Smooth muscle cell (in vitro differentiated cells): ENCODE measurements at regions not wholly inside any gene's neighbourhood (a gene's known extent, or its start where the extent isn't known, plus 50 kb on each side); places are given as distances from the start of the nearest gene placed in this dataset.

Experiments
- DNase-seq: peaks from one replicate; lab custom pipeline; 2025; ENCODE audit not compliant: unreplicated experiment; lab: John Stamatoyannopoulos, UW
- H2AFZ ChIP-seq: fragments of 200-600 bp; sonication (generic); 2 replicates; pipeline ENCODE4 v1.6.0; 2016; ENCODE audit warnings: antibody characterized with exemption, low read depth, mild to moderate bottlenecking
- H3F3A ChIP-seq: fragments of 200-600 bp; sonication (generic); 2 replicates; pipeline ENCODE4 v1.6.0; 2017; ENCODE audit warnings: antibody characterized with exemption, low read depth
- H3K27ac ChIP-seq: fragments of 200-600 bp; sonication (generic); 2 replicates; pipeline ENCODE4 v1.5.1; 2016; ENCODE audit warnings: low read depth, mild to moderate bottlenecking
- H3K27me3 ChIP-seq: fragments of 200-600 bp; sonication (generic); 2 replicates; pipeline ENCODE4 v1.6.1; 2016; ENCODE audit warnings: low read depth, mild to moderate bottlenecking
- H3K36me3 ChIP-seq: fragments of 200-600 bp; sonication (generic); 2 replicates; pipeline ENCODE4 v1.5.1; 2016; ENCODE audit warnings: low read depth
- H3K4me1 ChIP-seq: fragments of 200-600 bp; sonication (generic); 2 replicates; pipeline ENCODE4 v1.5.1; 2016; ENCODE audit warnings: low read depth
- H3K4me2 ChIP-seq: fragments of 200-600 bp; sonication (generic); 2 replicates; pipeline ENCODE4 v1.6.0; 2016; ENCODE audit warnings: mild to moderate bottlenecking
- H3K4me3 ChIP-seq: fragments of 200-600 bp; sonication (generic); 2 replicates; pipeline ENCODE4 v1.5.1; 2016; ENCODE audit warnings: mild to moderate bottlenecking
- H3K79me2 ChIP-seq: fragments of 200-600 bp; sonication (generic); 2 replicates; pipeline ENCODE4 v1.6.0; 2016; ENCODE audit warnings: low read depth, mild to moderate bottlenecking
- H3K9ac ChIP-seq: fragments of 200-600 bp; sonication (generic); 2 replicates; pipeline ENCODE4 v1.6.0; 2016; ENCODE audit warnings: low read depth
- H3K9me3 ChIP-seq: fragments of 200-600 bp; sonication (generic); replicated peaks from 2 replicates; pipeline ENCODE4 v1.5.1; 2016; ENCODE audit warnings: low read depth
- H4K20me1 ChIP-seq: fragments of 200-600 bp; sonication (generic); 2 replicates; pipeline ENCODE4 v1.6.0; 2016; ENCODE audit warnings: low read depth
- CTCF ChIP-seq: fragments of 200-600 bp; sonication (generic); IDR thresholded peaks from 2 replicates; pipeline ENCODE4 v1.5.1; 2017; ENCODE audit warnings: borderline replicate concordance, mild to moderate bottlenecking, antibody characterized with exemption; ENCODE audit not compliant: insufficient read depth, poor library complexity, severe bottlenecking
- WGBS: methylation state at CpG from one replicate; pipeline ENCODE4 v1.1.7; 2016; ENCODE audit warnings: low lambda C conversion rate; 5-methylcytosine and 5-hydroxymethylcytosine counted together

GRCh38 chr3:189099505-189100290 lies 72.1 kb upstream of the TPRG1 start:
- no peak overlapping the region for H3K9ac ChIP-seq
- H3K4me2 ChIP-seq = no peak overlapping the region
- no peaks in the 10 kb centered on the region for H3K4me1 ChIP-seq
- no peaks in the 10 kb centered on the region for H4K20me1 ChIP-seq
- DNase-seq = no peak
- H3K36me3 ChIP-seq = no peaks in the 10 kb centered on the region
- 93% methylated on average over 12 of the region's 12 CpGs for WGBS
- no peaks in the 10 kb centered on the region for H3K79me2 ChIP-seq
- no peaks in the 10 kb centered on the region for H3K27me3 ChIP-seq
- no peaks in the 10 kb centered on the region for H3F3A ChIP-seq
- no peak for TF ChIP-seq CTCF
- H2AFZ ChIP-seq = no peak overlapping the region
- H3K4me3 ChIP-seq = no peak overlapping the region
- H3K27ac ChIP-seq = no peak overlapping the region
- no peaks in the 10 kb centered on the region for H3K9me3 ChIP-seq

- H3F3A ChIP-seq = no peaks in the 10 kb centered on the region
- TF ChIP-seq CTCF = no peak
- no peaks in the 10 kb centered on the region for H3K27me3 ChIP-seq
- H3K36me3 ChIP-seq = no peaks in the 10 kb centered on the region
- H3K27ac ChIP-seq = no peak overlapping the region
- no peaks in the 10 kb centered on the region for H3K4me1 ChIP-seq
- 98% methylated on average over 2 of the region's 2 CpGs for WGBS
- no peak overlapping the region for H3K9ac ChIP-seq
- no peak overlapping the region for H3K4me3 ChIP-seq
- no peak overlapping the region for H3K4me2 ChIP-seq
- no peak for DNase-seq
- no peaks in the 10 kb centered on the region for H4K20me1 ChIP-seq
- H3K9me3 ChIP-seq = no peaks in the 10 kb centered on the region
- no peak overlapping the region for H2AFZ ChIP-seq
- H3K79me2 ChIP-seq = no peaks in the 10 kb centered on the region
Measured at GRCh38 chr3:189100866-189101265, 70.9 kb upstream of the TPRG1 start.

- no peak overlapping the region for H2AFZ ChIP-seq
- no peaks in the 10 kb centered on the region for H3K9me3 ChIP-seq
- no peaks in the 10 kb centered on the region for H3K79me2 ChIP-seq
- no peak overlapping the region for H3K4me3 ChIP-seq
- no peak overlapping the region for H3K9ac ChIP-seq
- H3F3A ChIP-seq = no peaks in the 10 kb centered on the region
- no peak for DNase-seq
- H3K4me2 ChIP-seq = no peak overlapping the region
- H3K27ac ChIP-seq = no peak overlapping the region
- H3K36me3 ChIP-seq = no peaks in the 10 kb centered on the region
- WGBS = 92% methylated on average over 2 of the region's 2 CpGs
- H3K27me3 ChIP-seq = no peaks in the 10 kb centered on the region
- H4K20me1 ChIP-seq = no peaks in the 10 kb centered on the region
- no peak for TF ChIP-seq CTCF
- no peaks in the 10 kb centered on the region for H3K4me1 ChIP-seq
Measured at GRCh38 chr3:189101594-189101993, 70.2 kb upstream of the TPRG1 start.

GRCh38 chr3:189103208-189103607 lies 68.6 kb upstream of the TPRG1 start:
- Histone ChIP-seq H3K9ac (no peak overlapping the region), H3K79me2 (no peaks in the 10 kb centered on the region), H3K36me3 (no peaks in the 10 kb centered on the region), H3F3A (no peaks in the 10 kb centered on the region), H3K27ac (no peak overlapping the region), H3K9me3 (no peaks in the 10 kb centered on the region), H3K4me1 (peaks cover under 1% of the 10 kb centered on the region), H3K4me3 (no peak overlapping the region), H4K20me1 (no peaks in the 10 kb centered on the region), H2AFZ (no peak overlapping the region), H3K4me2 (no peak overlapping the region), H3K27me3 (no peaks in the 10 kb centered on the region)
- DNase-seq = no peak
- WGBS = 36% methylated on average over 1 of the region's 1 CpG
- no peak for TF ChIP-seq CTCF
